ENCODE measurements at regions not wholly inside any gene's neighbourhood (a gene's known extent, or its start where the extent isn't known, plus 50 kb on each side); places are given as distances from the start of the nearest gene placed in this dataset.

DNA sequence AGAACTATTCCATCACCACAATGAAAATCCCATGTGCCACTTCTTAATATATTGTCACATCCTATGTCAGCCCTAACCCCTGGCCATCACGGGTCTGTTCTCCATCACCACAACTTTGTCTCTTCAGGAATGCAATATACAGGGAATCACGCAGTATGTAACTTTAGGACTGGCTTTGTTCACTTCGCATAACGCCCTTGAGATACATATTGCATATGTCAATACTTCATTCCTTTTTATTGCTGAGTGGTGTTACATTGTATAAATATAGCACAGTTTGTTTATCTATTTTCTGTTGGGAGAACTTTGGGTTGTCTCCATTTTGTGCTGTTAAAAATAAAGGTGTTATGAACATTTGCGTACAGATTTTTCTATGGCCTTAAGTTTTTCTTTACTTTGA, 195.4 kb upstream of the ZMIZ1 start:
- Histone ChIP-seq H3K79me2 (ENCODE audit: insufficient read depth, low read depth, low read length) (no peaks in the 10 kb centered on the region), H4K20me1 (ENCODE audit: insufficient read depth, low read length) (no peaks in the 10 kb centered on the region), H3K27ac (ENCODE audit: low read depth, low read length, poor library complexity, severe bottlenecking) (no peak overlapping the region), H3K4me3 (ENCODE audit: low read depth, low read length, poor library complexity, severe bottlenecking) (no peak overlapping the region), H3K4me2 (ENCODE audit: low read length) (no peak overlapping the region), H3K9me3 (ENCODE audit: low read length) (no peaks in the 10 kb centered on the region), H2AFZ (ENCODE audit: low read length) (no peak overlapping the region), H3K4me1 (ENCODE audit: insufficient read depth, low read length, poor library complexity, severe bottlenecking) (no peaks in the 10 kb centered on the region), H3K36me3 (ENCODE audit: insufficient read depth, low read length) (no peaks in the 10 kb centered on the region), H3K9me2 (ENCODE audit: insufficient read depth, low read length) (no peaks in the 10 kb centered on the region)
- TF ChIP-seq, protein P1, sequence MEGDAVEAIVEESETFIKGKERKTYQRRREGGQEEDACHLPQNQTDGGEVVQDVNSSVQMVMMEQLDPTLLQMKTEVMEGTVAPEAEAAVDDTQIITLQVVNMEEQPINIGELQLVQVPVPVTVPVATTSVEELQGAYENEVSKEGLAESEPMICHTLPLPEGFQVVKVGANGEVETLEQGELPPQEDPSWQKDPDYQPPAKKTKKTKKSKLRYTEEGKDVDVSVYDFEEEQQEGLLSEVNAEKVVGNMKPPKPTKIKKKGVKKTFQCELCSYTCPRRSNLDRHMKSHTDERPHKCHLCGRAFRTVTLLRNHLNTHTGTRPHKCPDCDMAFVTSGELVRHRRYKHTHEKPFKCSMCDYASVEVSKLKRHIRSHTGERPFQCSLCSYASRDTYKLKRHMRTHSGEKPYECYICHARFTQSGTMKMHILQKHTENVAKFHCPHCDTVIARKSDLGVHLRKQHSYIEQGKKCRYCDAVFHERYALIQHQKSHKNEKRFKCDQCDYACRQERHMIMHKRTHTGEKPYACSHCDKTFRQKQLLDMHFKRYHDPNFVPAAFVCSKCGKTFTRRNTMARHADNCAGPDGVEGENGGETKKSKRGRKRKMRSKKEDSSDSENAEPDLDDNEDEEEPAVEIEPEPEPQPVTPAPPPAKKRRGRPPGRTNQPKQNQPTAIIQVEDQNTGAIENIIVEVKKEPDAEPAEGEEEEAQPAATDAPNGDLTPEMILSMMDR (conservative IDR thresholded peaks at IDR 0.05; ENCODE audit: low read length), result no peak
- BruUV-seq (replicated peaks), result no TSS peak
- ChIA-PET POLR2A (no interaction called here), CTCF (ENCODE audit: unreplicated experiment) (no interaction called here)
- no peak for DNase-seq (ENCODE audit: low spot score)
- intact Hi-C loops (cut with micrococcal nuclease; ENCODE audit: unreplicated experiment), result no loop called here

GRCh38 chr10:78875331-78875877, 193.4 kb upstream of the ZMIZ1 start:
- H2AFZ ChIP-seq (ENCODE audit: low read length), result no peak overlapping the region
- H3K4me2 ChIP-seq (ENCODE audit: low read length), result no peak overlapping the region
- no peaks in the 10 kb centered on the region for H3K9me2 ChIP-seq (ENCODE audit: insufficient read depth, low read length)
- H4K20me1 ChIP-seq (ENCODE audit: insufficient read depth, low read length), result no peaks in the 10 kb centered on the region
- TF ChIP-seq, protein P1 (conservative IDR thresholded peaks at IDR 0.05; ENCODE audit: low read length), result no peak
- no peak for TF ChIP-seq EZH2phosphoT487 (IDR thresholded peaks at IDR 0.05; ENCODE audit: borderline replicate concordance, low read depth, low read length)
- BruUV-seq (replicated peaks), result no TSS peak
- peaks cover 11% of the 10 kb centered on the region for H3K9me3 ChIP-seq (ENCODE audit: low read length)
- no peaks in the 10 kb centered on the region for H3K36me3 ChIP-seq (ENCODE audit: insufficient read depth, low read length)
- no peak for DNase-seq (ENCODE audit: low spot score)
- intact Hi-C loops (cut with micrococcal nuclease; ENCODE audit: unreplicated experiment), result no loop called here
- no peaks in the 10 kb centered on the region for H3K4me1 ChIP-seq (ENCODE audit: insufficient read depth, low read length, poor library complexity, severe bottlenecking)
- H3K4me3 ChIP-seq (ENCODE audit: low read depth, low read length, poor library complexity, severe bottlenecking), result no peak overlapping the region
- ChIA-PET POLR2A (interaction anchor here (0.6 kb wide), 1 partner anchor 153 kb away, joined by 4 read pairs; no protein-coding TSS in a partner anchor), CTCF (ENCODE audit: unreplicated experiment) (no interaction called here)
- H3K27ac ChIP-seq (ENCODE audit: low read depth, low read length, poor library complexity, severe bottlenecking), result no peak overlapping the region
- no peaks in the 10 kb centered on the region for H3K79me2 ChIP-seq (ENCODE audit: insufficient read depth, low read depth, low read length)

DNA sequence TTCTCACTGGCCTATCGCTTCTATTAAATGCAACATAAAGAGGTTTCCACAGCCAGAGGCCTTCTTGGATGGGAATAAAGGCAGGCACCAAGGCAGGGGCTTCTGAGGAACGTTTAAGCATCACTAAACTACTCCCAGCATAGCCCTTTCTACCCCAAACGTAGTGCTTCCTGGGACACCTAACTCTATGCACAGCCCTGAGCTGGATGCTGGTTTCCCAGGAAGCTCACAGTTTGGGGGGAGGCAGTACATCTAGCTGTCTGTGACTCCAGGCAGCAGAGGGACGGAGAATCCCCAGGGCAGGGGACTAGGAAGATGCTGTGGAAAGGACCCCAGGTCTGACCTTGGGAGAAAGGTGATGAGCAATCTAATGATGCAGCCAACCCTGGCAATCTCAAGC, 192.8 kb upstream of the ZMIZ1 start:
- CTCF ChIA-PET (ENCODE audit: unreplicated experiment), result no interaction called here
- no peaks in the 10 kb centered on the region for H3K36me3 ChIP-seq (ENCODE audit: insufficient read depth, low read length)

More for the DNA sequence above, 192.8 kb upstream of the ZMIZ1 start:
- no TSS peak for BruUV-seq (replicated peaks)
- Histone ChIP-seq H3K4me1 (ENCODE audit: insufficient read depth, low read length, poor library complexity, severe bottlenecking) (no peaks in the 10 kb centered on the region), H3K4me3 (ENCODE audit: low read depth, low read length, poor library complexity, severe bottlenecking) (no peak overlapping the region), H3K4me2 (ENCODE audit: low read length) (no peak overlapping the region), H2AFZ (ENCODE audit: low read length) (no peak overlapping the region), H4K20me1 (ENCODE audit: insufficient read depth, low read length) (no peaks in the 10 kb centered on the region), H3K27ac (ENCODE audit: low read depth, low read length, poor library complexity, severe bottlenecking) (no peak overlapping the region), H3K9me3 (ENCODE audit: low read length) (peaks cover 11% of the 10 kb centered on the region), H3K9me2 (ENCODE audit: insufficient read depth, low read length) (no peaks in the 10 kb centered on the region), H3K79me2 (ENCODE audit: insufficient read depth, low read depth, low read length) (no peaks in the 10 kb centered on the region)
- POLR2A ChIA-PET, result no interaction called here
- intact Hi-C loops (cut with micrococcal nuclease; ENCODE audit: unreplicated experiment), result no loop called here
- TF ChIP-seq, protein P1 (conservative IDR thresholded peaks at IDR 0.05; ENCODE audit: low read length), result no peak
- TF ChIP-seq EZH2phosphoT487 (IDR thresholded peaks at IDR 0.05; ENCODE audit: borderline replicate concordance, low read depth, low read length), result no peak
- no peak for DNase-seq (ENCODE audit: low spot score)

Data from OCI-LY7 (cell line).